GM19395 (cell line): ENCODE measurements at regions not wholly inside any gene's neighbourhood (a gene's known extent, or its start where the extent isn't known, plus 50 kb on each side); places are given as distances from the start of the nearest gene placed in this dataset.

Experiments
- ATAC-seq: cut with Tn5 transposase; IDR thresholded peaks from one replicate; pipeline ENCODE4 v1.9.1; 2021; ENCODE audit warnings: mild to moderate bottlenecking, moderate library complexity; ENCODE audit not compliant: unreplicated experiment

- ATAC-seq: no peak
Observed at GRCh38 chr11:134514354-134514951, 102.4 kb upstream of the B3GAT1 start.

DNA sequence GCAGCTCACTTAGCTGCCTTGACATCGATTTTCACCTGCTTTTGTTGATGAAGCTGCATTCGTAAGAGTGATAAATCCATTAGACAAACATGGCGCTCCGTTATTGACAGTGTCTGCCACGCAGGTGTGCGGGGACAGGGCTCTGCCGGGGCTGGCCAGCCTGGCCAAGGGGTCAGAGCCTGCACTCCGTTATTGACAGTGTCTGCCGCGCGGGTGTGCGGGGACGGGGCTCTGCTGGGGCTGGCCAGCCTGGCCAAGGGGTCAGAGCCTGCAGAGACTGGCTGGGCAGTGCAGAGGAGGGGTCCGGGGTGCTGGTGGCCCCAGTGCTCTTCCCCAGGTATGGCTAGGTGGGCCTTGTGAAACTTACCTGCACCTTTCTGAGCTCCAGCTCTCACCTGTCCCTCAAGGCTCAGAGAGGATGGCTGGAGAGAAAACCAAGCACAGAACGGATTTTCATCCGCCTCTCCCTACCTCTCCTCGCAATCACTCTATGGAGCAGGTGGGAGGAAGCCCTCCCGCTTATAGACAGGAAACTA, 101.6 kb upstream of the B3GAT1 start:
- no peak for ATAC-seq

- no peak for ATAC-seq
Observed at GRCh38 chr11:134512571-134513538, 100.8 kb upstream of the B3GAT1 start.

- no peak for ATAC-seq
Observed at GRCh38 chr11:134512061-134512460, 100.0 kb upstream of the B3GAT1 start.

DNA sequence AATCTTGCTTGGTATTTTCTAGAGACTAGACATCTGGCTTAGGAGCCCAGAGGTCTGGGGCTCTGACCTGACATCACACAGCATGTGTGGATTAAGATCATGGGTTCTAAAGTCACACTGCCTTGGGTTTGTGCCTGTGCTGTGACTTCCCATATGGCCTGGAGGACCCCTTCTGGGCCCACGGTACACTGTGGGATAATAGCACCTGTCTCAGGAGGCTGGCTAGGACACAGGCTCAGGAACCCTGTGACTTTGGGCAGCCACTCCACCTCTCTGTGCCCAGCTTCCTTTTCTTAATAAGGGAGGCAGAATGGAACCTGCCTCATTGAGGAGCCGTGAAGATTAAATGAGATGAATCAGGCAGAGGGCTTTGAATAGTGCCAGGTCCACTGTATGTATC, 99.2 kb upstream of the B3GAT1 start:
- ATAC-seq: no peak

- ATAC-seq: no peak
Observed at GRCh38 chr11:134510233-134511040, 98.4 kb upstream of the B3GAT1 start.

GRCh38 chr11:134509381-134510232, 97.6 kb upstream of the B3GAT1 start:
- no peak for ATAC-seq

DNA sequence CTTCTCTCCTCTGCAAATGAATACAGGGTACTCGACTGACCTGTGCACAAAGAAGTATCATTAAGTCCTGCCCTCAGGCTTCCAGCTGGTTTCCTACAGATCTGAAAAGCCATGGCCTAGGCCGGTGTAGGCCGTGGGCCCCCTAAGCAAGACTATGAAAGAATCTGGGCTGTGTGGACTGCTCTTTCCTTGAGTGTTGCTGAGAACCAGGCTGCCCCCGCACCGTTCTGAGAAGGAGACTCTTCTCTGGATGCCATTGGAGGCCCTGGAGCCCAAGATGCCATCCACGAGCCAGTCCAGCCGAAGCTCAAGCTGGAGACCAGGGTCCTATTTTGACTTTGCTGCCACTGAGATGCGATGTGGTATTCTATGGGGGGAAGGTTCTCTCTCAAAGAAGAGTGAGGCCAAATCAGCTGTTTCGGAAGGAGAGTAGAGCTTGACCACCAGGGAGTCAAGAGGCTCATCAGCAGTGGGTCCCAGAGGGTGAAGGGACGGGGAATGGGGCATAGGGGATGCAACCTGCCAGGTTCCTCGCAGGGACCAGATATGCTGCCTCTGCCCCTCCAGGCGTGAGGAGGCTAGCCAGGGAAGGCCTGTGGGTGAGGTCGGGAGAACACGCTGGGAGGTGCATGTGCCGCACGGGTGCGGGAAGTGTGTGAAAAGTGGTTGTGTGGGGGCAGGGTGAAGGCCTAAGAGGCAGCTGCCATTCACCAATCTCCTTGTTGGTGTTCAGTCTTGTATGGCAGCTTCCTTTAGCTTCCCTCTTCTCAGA, 96.4 kb upstream of the B3GAT1 start:
- no peak for ATAC-seq

GRCh38 chr11:134506046-134506445, 94.0 kb upstream of the B3GAT1 start:
- no peak for ATAC-seq

GRCh38 chr11:134505125-134505524, 93.1 kb upstream of the B3GAT1 start:
- no peak for ATAC-seq

- ATAC-seq: no peak
Observed at GRCh38 chr11:134504146-134504905, 92.3 kb upstream of the B3GAT1 start.

- no peak for ATAC-seq
Observed at GRCh38 chr11:134503596-134503995, 91.6 kb upstream of the B3GAT1 start.

- ATAC-seq: no peak
Observed at GRCh38 chr11:134503100-134503499, 91.1 kb upstream of the B3GAT1 start.

DNA sequence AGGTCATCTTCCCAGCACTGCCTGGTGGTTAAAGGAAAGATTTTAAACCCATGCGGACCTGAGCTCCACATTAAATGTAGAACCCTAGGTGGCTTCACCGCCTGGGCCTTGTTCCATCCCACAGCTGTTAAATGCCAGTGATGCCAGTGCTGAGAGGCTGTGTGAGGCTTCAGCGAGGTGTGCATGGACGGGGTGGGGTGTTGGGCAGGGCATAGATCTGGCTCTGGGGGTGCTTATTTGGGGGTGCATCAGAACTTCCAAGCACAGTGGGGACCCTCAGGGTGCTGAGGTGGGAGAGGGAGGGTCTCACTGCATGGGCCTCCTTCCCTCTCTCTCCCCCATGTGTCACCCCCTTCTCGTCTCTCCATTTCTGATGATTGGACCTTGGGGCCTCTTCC, 90.1 kb upstream of the B3GAT1 start:
- ATAC-seq: no peak

DNA sequence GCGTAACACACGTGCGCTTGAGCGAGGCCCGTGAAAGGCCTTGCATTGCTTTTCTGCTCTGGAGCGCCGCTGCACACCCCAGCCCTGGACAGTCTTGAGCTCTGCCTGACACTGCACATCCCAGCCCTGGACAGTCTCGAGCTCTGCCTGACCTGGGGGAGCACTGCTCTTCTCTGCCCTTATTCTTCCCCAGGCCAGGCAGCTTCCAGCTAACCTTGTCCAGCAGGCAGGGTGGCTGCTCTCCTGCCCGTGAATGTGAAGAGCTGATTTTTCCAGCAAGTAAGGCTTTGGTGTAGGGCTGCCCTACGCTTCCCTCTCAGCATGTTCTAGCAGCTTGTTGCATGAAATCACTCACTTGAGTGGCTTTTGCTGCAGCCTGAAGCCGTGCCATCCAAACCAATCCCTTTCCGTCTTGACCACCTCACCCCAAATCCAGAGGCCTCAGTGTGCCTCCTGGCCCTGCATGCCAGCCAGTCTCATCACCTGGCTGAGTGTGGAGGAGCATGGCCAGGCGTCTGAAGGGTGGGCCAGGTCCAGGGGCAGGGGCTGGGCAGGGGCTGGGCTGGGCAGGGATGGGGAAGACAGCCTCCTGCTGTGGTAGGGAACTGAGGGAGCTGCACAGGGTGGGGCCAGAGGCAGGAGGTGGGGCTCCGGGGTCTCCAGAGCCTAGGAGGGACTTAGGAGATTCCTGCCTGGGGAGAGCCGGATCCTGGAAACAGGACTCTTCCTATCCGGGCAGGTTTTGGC, 89.5 kb upstream of the B3GAT1 start:
- ATAC-seq: no peak

- ATAC-seq: no peak
Observed at GRCh38 chr11:134500621-134501020, 88.6 kb upstream of the B3GAT1 start.

GRCh38 chr11:134499990-134500389, 87.9 kb upstream of the B3GAT1 start:
- no peak for ATAC-seq
